ENCODE measurements at regions not wholly inside any gene's neighbourhood (a gene's known extent, or its start where the extent isn't known, plus 50 kb on each side); places are given as distances from the start of the nearest gene placed in this dataset.

- POLR2A ChIA-PET = no interaction called here
- ATAC-seq = no peak
- H3K36me3 ChIP-seq (ENCODE audit: control insufficient read depth, insufficient read depth, low read length) = no peaks in the 10 kb centered on the region
- CTCF ChIA-PET = no interaction called here
- no TSS peak for BruUV-seq (replicated peaks)
- no peaks in the 10 kb centered on the region for H3K27me3 ChIP-seq (ENCODE audit: control insufficient read depth, insufficient read depth, low read length)
- no peak for DNase-seq (ENCODE audit: low read depth, low spot score)
- intact Hi-C loops (cut with micrococcal nuclease; ENCODE audit: unreplicated experiment) = no loop called here
- H3K4me3 ChIP-seq (ENCODE audit: low read depth in 2 of 2, low read length in 2 of 2) = no peak overlapping the region
- no peak for TF ChIP-seq SIN3A (IDR thresholded peaks at IDR 0.05; ENCODE audit: borderline replicate concordance, insufficient read depth, low read depth, low read length)
- no peak for TF ChIP-seq TCF7L2 (IDR thresholded peaks at IDR 0.05; ENCODE audit: low read depth, low read length)
- no peak for TF ChIP-seq CTCF (IDR thresholded peaks at IDR 0.05)
- TF ChIP-seq POLR2AphosphoS5 (IDR thresholded peaks at IDR 0.05; ENCODE audit: low read depth, low read length) = no peak
- no peak for TF ChIP-seq REST (IDR thresholded peaks at IDR 0.05; ENCODE audit: insufficient read depth in 1 of 2, low read depth in 2 of 2, low read length in 1 of 2)
- H3K9me3 ChIP-seq (ENCODE audit: control insufficient read depth, insufficient read depth, low read depth, low read length) = no peaks in the 10 kb centered on the region
- in situ Hi-C loops (cut with HindIII; ENCODE audit: low pct_unique_long_range_greater_than_20kb, low sequenced_read_pairs) = no loop called here
- no peaks in the 10 kb centered on the region for H3K4me1 ChIP-seq (ENCODE audit: control insufficient read depth, insufficient read depth, low read length)
- no peak overlapping the region for H3K27ac ChIP-seq (ENCODE audit: low read length)
Measured at GRCh38 chr11:80415580-80415979, 974.8 kb upstream of the TENM4 start.

- Histone ChIP-seq H3K4me1 (ENCODE audit: control insufficient read depth, insufficient read depth, low read length) (no peaks in the 10 kb centered on the region), H3K36me3 (ENCODE audit: control insufficient read depth, insufficient read depth, low read length) (no peaks in the 10 kb centered on the region), H3K27ac (ENCODE audit: low read length) (no peak overlapping the region), H3K9me3 (ENCODE audit: control insufficient read depth, insufficient read depth, low read depth, low read length) (no peaks in the 10 kb centered on the region), H3K4me3 (ENCODE audit: low read depth in 2 of 2, low read length in 2 of 2) (no peak overlapping the region), H3K27me3 (ENCODE audit: control insufficient read depth, insufficient read depth, low read length) (no peaks in the 10 kb centered on the region)
- ChIA-PET CTCF (no interaction called here), POLR2A (no interaction called here)
- TF ChIP-seq POLR2AphosphoS5 (IDR thresholded peaks at IDR 0.05; ENCODE audit: low read depth, low read length) = no peak
- no peak for TF ChIP-seq REST (IDR thresholded peaks at IDR 0.05; ENCODE audit: insufficient read depth in 1 of 2, low read depth in 2 of 2, low read length in 1 of 2)
- no peak for TF ChIP-seq TCF7L2 (IDR thresholded peaks at IDR 0.05; ENCODE audit: low read depth, low read length)
- TF ChIP-seq CTCF (IDR thresholded peaks at IDR 0.05) = no peak
- no peak for TF ChIP-seq SIN3A (IDR thresholded peaks at IDR 0.05; ENCODE audit: borderline replicate concordance, insufficient read depth, low read depth, low read length)
- DNase-seq (ENCODE audit: low read depth, low spot score) (no peak), ATAC-seq (no peak)
- no TSS peak for BruUV-seq (replicated peaks)
- intact Hi-C loops (cut with micrococcal nuclease; ENCODE audit: unreplicated experiment) = no loop called here
- in situ Hi-C loops (cut with HindIII; ENCODE audit: low pct_unique_long_range_greater_than_20kb, low sequenced_read_pairs) = no loop called here
Measured at GRCh38 chr11:80414181-80415165, 973.6 kb upstream of the TENM4 start.

Data from Panc1 (cell line).